Lung microvascular endothelial cell (primary cell): ENCODE measurements at regions not wholly inside any gene's neighbourhood (a gene's known extent, or its start where the extent isn't known, plus 50 kb on each side); places are given as distances from the start of the nearest gene placed in this dataset.

Experiments used
- DNase-seq, 2 donors: peaks; one replicate each; pipeline versions ENCODE4 v3.0.0 to v3.0.0-alpha.2; 2010; ENCODE audit warnings: low read depth in 2 of 2

GRCh38 chr1:229817936-229818335 is 191.9 kb downstream of the URB2 start:
- no peak for DNase-seq

DNA sequence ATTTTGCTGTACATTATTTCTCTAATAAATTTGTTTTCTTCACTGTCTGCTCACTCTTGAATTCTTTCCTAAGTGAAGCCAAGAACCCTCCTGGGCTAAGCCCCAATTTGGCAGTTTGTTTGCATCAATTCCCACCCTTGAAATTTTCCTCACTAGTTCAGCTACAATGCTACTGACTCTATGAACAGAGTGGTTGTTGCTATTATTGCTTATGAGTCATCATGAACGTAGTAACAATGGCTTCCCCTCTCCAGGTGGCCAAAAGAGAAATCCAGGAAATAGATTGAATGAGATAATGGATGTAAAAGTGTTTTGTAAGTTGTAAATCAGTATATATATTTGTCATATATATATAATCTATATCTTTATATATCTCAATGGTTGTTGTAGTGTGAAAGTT is 193.0 kb downstream of the URB2 start:
- peak in 1 of 2 donors; percentile 3 for DNase-seq

DNA sequence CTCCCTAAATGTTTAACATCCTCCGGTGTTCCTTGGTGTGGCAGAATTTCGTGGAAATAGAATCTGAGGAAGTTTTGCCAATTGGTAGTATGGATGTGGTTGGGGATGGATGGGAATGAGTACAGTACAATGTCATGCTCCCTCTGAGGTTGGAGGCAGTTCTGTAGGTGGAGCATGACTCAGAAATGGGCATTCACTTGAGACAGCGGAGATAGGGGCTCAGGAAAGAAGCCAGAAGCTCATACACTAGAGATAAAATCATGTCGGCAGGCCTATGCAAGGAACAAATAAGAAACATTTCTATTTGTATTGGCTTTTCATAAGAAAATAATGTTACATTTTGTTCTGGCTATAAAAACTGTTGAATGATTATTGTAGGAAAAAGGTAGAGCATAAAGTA is 196.0 kb downstream of the URB2 start:
- no peak for DNase-seq

DNA sequence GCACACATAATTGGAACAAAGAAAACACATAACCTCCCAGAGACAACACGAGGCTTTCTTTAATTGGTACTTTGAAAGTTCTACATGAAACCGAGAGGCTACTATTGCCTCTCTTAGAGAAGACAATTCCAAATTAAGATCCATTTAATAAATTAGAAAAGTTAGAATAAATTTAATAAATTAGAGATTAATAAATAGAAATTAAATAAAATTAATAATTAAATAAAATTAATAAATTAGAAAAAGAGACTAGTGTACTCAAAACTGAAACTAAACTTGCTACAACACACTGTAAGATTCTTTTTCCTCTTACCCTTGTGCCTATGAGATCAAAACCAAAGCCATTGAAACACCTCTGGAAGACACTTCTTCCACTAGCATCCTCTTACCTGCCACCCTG is 199.0 kb downstream of the URB2 start:
- no peak for DNase-seq

DNA sequence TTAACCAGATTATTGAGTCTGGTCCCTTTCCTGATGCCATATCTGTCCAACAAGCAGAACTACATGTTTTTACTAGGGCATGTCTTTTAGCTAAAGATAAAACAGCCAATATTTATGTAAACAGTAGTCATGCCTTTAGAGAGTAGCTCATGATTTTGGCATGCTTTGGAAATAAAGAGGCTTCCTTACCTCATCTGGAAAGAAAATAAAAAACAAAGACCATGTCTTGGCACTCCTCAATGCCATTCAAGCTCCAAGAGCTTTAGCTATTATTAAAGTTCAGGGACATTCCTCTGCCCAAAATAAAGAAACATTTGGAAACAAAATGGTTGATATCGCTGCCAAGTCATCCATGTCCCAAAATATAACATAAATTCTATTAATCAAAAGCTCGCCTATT is 202.4 kb downstream of the URB2 start:
- DNase-seq: no peak

GRCh38 chr1:229832695-229833094 is 206.6 kb downstream of the URB2 start:
- DNase-seq: no peak

DNA sequence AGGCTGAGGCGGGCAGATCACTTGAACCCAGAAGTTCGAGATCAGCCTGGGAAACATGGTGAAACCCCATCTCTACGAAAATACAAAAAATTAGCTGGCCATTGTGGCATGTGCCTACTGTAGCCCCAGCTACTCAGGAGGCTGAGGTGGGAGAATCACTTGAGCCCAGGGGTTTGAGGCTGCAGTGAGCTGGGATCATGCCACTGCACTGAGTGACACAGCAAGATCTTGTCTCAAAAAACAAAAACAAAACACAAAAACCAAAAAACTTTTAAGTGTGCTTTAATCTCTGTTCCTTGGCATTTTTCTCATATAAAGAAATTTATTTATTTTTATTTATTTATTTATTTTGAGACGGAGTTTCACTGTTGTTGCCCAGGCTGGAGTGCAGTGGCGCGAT is 208.2 kb downstream of the URB2 start:
- DNase-seq: no peak

- no peak for DNase-seq
These were observed 209.2 kb downstream of the URB2 start for GRCh38 chr1:229835226-229835625.

- DNase-seq: no peak
These were observed 210.3 kb downstream of the URB2 start for GRCh38 chr1:229836324-229836723.

GRCh38 chr1:229838204-229838603 is 212.2 kb downstream of the URB2 start:
- no peak for DNase-seq

GRCh38 chr1:229839800-229840199 is 213.8 kb downstream of the URB2 start:
- no peak for DNase-seq

GRCh38 chr1:229841230-229841629 is 215.2 kb downstream of the URB2 start:
- no peak for DNase-seq

GRCh38 chr1:229842302-229843255 is 216.5 kb downstream of the URB2 start:
- DNase-seq: no peak

DNA sequence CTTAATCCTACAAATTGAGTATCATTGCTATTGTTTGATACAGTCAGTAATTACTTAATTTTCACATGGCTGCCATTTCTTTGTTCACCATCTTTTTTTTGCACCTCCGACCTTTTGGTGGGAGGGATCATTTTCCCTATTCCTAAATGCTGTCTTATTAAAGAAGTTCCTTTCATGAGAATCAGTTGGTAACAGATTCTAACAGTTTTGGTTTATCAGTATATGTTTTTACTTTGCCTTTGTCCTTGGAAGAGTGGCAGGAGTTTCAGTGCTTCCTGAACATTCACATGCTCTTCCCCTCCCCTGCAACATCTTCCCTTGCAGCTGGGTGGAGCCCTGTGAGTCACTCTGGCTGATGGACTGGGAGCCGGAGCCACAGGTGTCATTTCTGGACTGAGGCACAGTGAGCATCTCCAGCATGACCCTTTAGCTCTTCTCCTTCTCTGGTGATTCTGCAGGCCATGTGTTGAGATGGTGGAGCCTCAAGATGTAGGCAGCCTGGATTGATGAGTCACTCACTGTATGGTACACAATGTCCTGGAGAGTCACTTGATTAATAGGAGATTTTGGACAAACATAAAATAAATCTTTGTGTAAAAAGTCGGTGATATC is 217.7 kb downstream of the URB2 start:
- DNase-seq: peak; percentile 6 to 19

GRCh38 chr1:229844675-229845074 is 218.6 kb downstream of the URB2 start:
- no peak for DNase-seq

DNA sequence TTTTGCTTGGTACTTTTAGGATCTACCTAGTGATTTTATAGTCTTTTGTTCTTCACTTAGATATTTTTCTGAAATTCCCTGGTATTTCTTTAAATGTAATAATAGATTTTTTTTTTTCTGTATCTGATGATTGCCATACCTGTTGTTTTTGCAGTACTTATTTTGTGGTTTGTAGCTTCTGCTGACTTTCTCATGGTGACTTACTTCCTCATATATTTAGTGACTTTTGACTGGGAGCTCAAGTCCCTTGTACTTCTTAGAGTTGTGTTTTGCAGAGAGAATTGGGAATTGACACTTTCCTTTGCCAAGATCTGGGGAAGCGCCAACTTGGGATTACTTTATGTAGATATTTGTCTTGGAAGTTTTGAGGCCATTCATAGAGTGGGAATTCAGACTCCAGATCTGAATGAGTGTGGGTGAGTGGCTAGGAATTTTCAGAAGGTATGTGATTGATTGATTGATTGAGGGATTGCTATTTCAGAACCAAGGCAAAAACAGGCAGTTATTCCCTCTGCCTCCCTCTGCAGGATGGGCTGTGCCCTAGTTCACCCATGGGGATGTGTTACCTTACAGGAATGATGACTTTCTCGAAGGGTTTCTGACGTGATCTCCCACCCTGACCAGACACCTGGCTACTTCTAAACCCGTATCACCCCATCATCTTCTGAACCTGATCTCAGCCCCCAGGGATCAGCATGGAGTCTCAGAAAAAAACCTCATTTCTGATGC is 219.5 kb downstream of the URB2 start:
- no peak for DNase-seq

DNA sequence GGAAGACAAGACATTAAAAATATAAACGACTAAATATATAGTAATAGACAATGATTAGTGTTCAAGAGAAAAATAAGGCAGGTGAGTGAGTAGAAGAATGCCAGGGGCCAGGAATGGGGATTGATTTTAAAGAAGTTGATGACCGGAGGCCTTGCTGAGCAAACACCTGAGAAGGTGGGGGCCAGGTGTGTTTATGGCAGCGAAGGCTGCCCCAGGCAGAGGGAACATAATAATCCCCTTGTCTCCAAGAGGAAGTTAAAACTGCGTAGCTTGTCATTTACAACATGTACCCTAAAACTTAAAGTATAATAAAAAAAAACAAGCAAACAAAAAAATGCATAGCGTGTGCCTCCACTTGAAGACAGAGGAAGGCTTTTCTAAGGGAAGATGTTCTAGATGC is 220.3 kb downstream of the URB2 start:
- no peak for DNase-seq

- DNase-seq: peak; percentile 42 to 52
These were observed 218.0 kb upstream of the GALNT2 start for GRCh38 chr1:229848752-229849677.

GRCh38 chr1:229851511-229851910 is 215.5 kb upstream of the GALNT2 start:
- no peak for DNase-seq

DNA sequence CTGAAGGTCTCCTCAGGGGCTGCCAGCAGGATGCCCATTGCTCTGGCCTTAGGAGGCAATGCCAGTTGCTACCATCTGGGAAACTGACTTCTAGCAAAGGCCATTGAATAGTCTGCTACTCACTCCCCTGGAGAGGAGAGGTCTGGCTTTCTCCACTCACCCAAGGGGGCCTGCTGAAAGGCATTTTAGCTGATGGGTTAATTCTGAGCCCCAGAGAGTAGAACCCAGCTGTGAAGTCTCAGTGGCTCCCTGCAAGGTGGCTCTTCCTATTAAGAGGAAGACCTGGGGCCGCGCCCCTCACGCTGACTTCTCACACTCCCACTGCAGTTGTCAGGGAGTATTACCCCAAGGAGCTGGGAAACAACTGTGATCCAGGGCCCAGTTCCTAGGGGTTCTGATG is 213.3 kb upstream of the GALNT2 start:
- DNase-seq: no peak

- DNase-seq: no peak
These were observed 212.4 kb upstream of the GALNT2 start for GRCh38 chr1:229854620-229855019.
